ENCODE measurements at regions not wholly inside any gene's neighbourhood (a gene's known extent, or its start where the extent isn't known, plus 50 kb on each side); places are given as distances from the start of the nearest gene placed in this dataset.

GRCh38 chrX:2552621-2553201 lies 51.9 kb upstream of the DHRSX start:
- Histone ChIP-seq H4K20me1 (replicated peaks; ENCODE audit: control insufficient read depth, extremely low read depth, insufficient read depth, low read length) (no peaks in the 10 kb centered on the region), H3K36me3 (ENCODE audit: control insufficient read depth in 2 of 2, extremely low read depth in 1 of 2, insufficient read depth in 2 of 2, low read length in 2 of 2) (no peaks in the 10 kb centered on the region), H3K9ac (replicated peaks; ENCODE audit: extremely low read depth, insufficient read depth, low read length) (no peak overlapping the region), H2AFZ (ENCODE audit: low read depth, low read length) (no peak overlapping the region), H3K4me2 (ENCODE audit: insufficient read depth, low read length) (no peak overlapping the region), H3K4me1 (ENCODE audit: control insufficient read depth, extremely low read depth, insufficient read depth, low read length) (no peaks in the 10 kb centered on the region), H3K4me3 (replicated peaks in 1 of 3; ENCODE audit: insufficient read depth in 1 of 3, low read depth in 1 of 3, low read length in 3 of 3) (no peak overlapping the region), H3K27ac (ENCODE audit: insufficient read depth, low read depth, low read length) (no peak overlapping the region), H3K9me1 (replicated peaks; ENCODE audit: control insufficient read depth, extremely low read depth, insufficient read depth, low read length) (no peaks in the 10 kb centered on the region), H3K79me2 (ENCODE audit: control insufficient read depth, insufficient read depth, low read length) (no peaks in the 10 kb centered on the region), H3K27me3 (ENCODE audit: control insufficient read depth in 2 of 2, insufficient read depth in 2 of 2, low read length in 2 of 2) (no peaks in the 10 kb centered on the region), H3K9me3 (replicated peaks; ENCODE audit: control insufficient read depth, insufficient read depth, low read length) (no peaks in the 10 kb centered on the region)
- TF ChIP-seq MYC (IDR thresholded peaks at IDR 0.05; ENCODE audit: low read depth, low read length) (no peak), JUN (IDR thresholded peaks at IDR 0.05; ENCODE audit: borderline replicate concordance, insufficient read depth, insufficient read length, low read depth) (no peak), EZH2 (IDR thresholded peaks at IDR 0.05; ENCODE audit: borderline replicate concordance, low read depth, low read length, severe bottlenecking) (no peak), GATA2 (IDR thresholded peaks at IDR 0.05; ENCODE audit: insufficient read depth, insufficient read length, low read depth, low read length) (no peak), FOS (IDR thresholded peaks at IDR 0.05; ENCODE audit: borderline replicate concordance, insufficient read depth, low read length) (no peak), MAX (IDR thresholded peaks at IDR 0.05; ENCODE audit: insufficient read depth, insufficient read length) (no peak), POLR2A (IDR thresholded peaks at IDR 0.05; ENCODE audit: low read depth, low read length) (no peak), CTCF (IDR thresholded peaks at IDR 0.05; ENCODE audit: extremely low read depth in 1 of 2, insufficient read depth in 1 of 2, low read depth in 1 of 2, low read length in 2 of 2) (no peak), POLR2AphosphoS5 (IDR thresholded peaks at IDR 0.05; ENCODE audit: insufficient read depth, low read depth, low read length) (no peak)
- ChIA-PET POLR2A (no interaction called here), CTCF (no interaction called here)
- no TSS peak for BruUV-seq (replicated peaks)
- DNase-seq (ENCODE audit: low read depth, low spot score) (no peak), FAIRE-seq (no peak)
- dilution Hi-C loops (cut with MboI; ENCODE audit: extremely low pct_ligation_motif_present, low sequenced_read_pairs): no loop called here
- intact Hi-C loops (cut with micrococcal nuclease): no loop called here

Data from endothelial cell of umbilical vein (primary cell).